ENCODE measurements at regions not wholly inside any gene's neighbourhood (a gene's known extent, or its start where the extent isn't known, plus 50 kb on each side); places are given as distances from the start of the nearest gene placed in this dataset.

GRCh38 chr6:51266604-51267003 lies 447.9 kb downstream of the TFAP2B start:
- Histone ChIP-seq H4K20me1 (ENCODE audit: low read depth, low read length) (no peaks in the 10 kb centered on the region), H3K27ac (ENCODE audit: low read depth, low read length) (no peak overlapping the region), H3K36me3 (ENCODE audit: low read length) (no peaks in the 10 kb centered on the region), H3K79me2 (ENCODE audit: insufficient read depth, low read length) (no peaks in the 10 kb centered on the region), H3K27me3 (ENCODE audit: low read length) (no peaks in the 10 kb centered on the region), H3K9me2 (replicated peaks; ENCODE audit: insufficient read depth, low read length) (no peaks in the 10 kb centered on the region), H3K4me3 (ENCODE audit: insufficient read depth, low read length, poor library complexity, severe bottlenecking) (no peak overlapping the region), H3K4me2 (ENCODE audit: low read depth, low read length, poor library complexity, severe bottlenecking) (no peak overlapping the region), H3F3A (ENCODE audit: insufficient read depth) (no peaks in the 10 kb centered on the region), H3K9me3 (ENCODE audit: insufficient read depth, low read length) (no peaks in the 10 kb centered on the region), H3K9ac (ENCODE audit: low read length) (no peak overlapping the region), H2AFZ (ENCODE audit: low read depth, low read length, severe bottlenecking) (no peak overlapping the region)
- no peak for TF ChIP-seq EZH2phosphoT487 (conservative IDR thresholded peaks at IDR 0.05; ENCODE audit: low read length)

DNA sequence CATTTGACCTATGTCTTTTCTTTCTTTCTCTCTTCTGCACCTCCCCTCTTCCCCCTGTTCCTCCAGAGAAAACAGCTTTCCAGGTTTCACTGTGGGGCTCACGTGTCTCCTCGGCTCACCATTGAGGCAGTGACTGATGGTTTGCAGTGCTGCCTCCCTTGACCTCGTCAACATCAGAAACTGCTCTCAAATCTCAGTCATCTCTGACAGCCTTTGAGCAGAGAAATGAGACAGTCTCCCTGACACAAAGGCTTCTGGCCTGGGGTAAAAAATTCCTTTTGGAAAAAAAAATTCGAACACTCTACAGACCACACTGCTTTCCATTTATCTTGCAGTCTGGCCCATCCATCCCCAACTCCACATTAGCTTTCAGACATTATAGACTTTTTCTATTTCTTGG lies 450.0 kb downstream of the TFAP2B start:
- Histone ChIP-seq H3K36me3 (ENCODE audit: low read length) (no peaks in the 10 kb centered on the region), H3F3A (ENCODE audit: insufficient read depth) (no peaks in the 10 kb centered on the region), H3K4me3 (ENCODE audit: insufficient read depth, low read length, poor library complexity, severe bottlenecking) (no peak overlapping the region), H3K79me2 (ENCODE audit: insufficient read depth, low read length) (no peaks in the 10 kb centered on the region), H2AFZ (ENCODE audit: low read depth, low read length, severe bottlenecking) (no peak overlapping the region), H4K20me1 (ENCODE audit: low read depth, low read length) (no peaks in the 10 kb centered on the region), H3K9me3 (ENCODE audit: insufficient read depth, low read length) (no peaks in the 10 kb centered on the region), H3K27ac (ENCODE audit: low read depth, low read length) (no peak overlapping the region), H3K9ac (ENCODE audit: low read length) (no peak overlapping the region), H3K27me3 (ENCODE audit: low read length) (no peaks in the 10 kb centered on the region), H3K4me2 (ENCODE audit: low read depth, low read length, poor library complexity, severe bottlenecking) (no peak overlapping the region), H3K9me2 (replicated peaks; ENCODE audit: insufficient read depth, low read length) (no peaks in the 10 kb centered on the region)
- TF ChIP-seq, protein P1, sequence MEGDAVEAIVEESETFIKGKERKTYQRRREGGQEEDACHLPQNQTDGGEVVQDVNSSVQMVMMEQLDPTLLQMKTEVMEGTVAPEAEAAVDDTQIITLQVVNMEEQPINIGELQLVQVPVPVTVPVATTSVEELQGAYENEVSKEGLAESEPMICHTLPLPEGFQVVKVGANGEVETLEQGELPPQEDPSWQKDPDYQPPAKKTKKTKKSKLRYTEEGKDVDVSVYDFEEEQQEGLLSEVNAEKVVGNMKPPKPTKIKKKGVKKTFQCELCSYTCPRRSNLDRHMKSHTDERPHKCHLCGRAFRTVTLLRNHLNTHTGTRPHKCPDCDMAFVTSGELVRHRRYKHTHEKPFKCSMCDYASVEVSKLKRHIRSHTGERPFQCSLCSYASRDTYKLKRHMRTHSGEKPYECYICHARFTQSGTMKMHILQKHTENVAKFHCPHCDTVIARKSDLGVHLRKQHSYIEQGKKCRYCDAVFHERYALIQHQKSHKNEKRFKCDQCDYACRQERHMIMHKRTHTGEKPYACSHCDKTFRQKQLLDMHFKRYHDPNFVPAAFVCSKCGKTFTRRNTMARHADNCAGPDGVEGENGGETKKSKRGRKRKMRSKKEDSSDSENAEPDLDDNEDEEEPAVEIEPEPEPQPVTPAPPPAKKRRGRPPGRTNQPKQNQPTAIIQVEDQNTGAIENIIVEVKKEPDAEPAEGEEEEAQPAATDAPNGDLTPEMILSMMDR (IDR thresholded peaks at IDR 0.05; ENCODE audit: insufficient read depth, low read length, poor library complexity, severe bottlenecking), result no peak
- TF ChIP-seq EZH2phosphoT487 (conservative IDR thresholded peaks at IDR 0.05; ENCODE audit: low read length), result no peak

DNA sequence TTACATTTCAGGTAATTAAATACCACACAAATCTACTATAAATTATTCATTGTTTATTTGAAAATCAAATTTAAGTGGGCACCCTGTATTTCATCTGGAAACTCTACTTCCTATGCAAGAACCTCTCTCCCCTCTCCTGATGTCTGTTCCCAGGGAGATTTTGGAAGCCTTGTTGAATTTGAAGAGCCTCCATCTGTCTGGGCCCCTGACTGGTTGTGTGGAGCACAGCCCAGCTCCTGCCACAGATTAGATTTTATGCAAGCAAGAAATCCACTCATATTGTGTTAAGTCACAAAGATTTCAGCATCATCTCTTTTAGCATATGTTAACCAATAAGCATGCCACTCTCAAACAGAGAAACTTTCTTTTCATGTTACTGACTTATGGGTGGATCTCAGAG lies 451.2 kb downstream of the TFAP2B start:
- H3K4me2 ChIP-seq (ENCODE audit: low read depth, low read length, poor library complexity, severe bottlenecking), result no peak overlapping the region

GRCh38 chr6:51271615-51272014 lies 452.9 kb downstream of the TFAP2B start:
- no peak overlapping the region for H3K4me2 ChIP-seq (ENCODE audit: low read depth, low read length, poor library complexity, severe bottlenecking)
- TF ChIP-seq EZH2phosphoT487 (conservative IDR thresholded peaks at IDR 0.05; ENCODE audit: low read length), result no peak
- TF ChIP-seq, protein P1 (IDR thresholded peaks at IDR 0.05; ENCODE audit: insufficient read depth, low read length, poor library complexity, severe bottlenecking), result no peak
- H3K4me3 ChIP-seq (ENCODE audit: insufficient read depth, low read length, poor library complexity, severe bottlenecking), result no peak overlapping the region
- H3F3A ChIP-seq (ENCODE audit: insufficient read depth), result no peaks in the 10 kb centered on the region
- no peak overlapping the region for H2AFZ ChIP-seq (ENCODE audit: low read depth, low read length, severe bottlenecking)
- H3K27ac ChIP-seq (ENCODE audit: low read depth, low read length), result no peak overlapping the region
- no peak overlapping the region for H3K9ac ChIP-seq (ENCODE audit: low read length)
- no peaks in the 10 kb centered on the region for H4K20me1 ChIP-seq (ENCODE audit: low read depth, low read length)
- no peaks in the 10 kb centered on the region for H3K9me3 ChIP-seq (ENCODE audit: insufficient read depth, low read length)
- H3K27me3 ChIP-seq (ENCODE audit: low read length), result no peaks in the 10 kb centered on the region
- H3K36me3 ChIP-seq (ENCODE audit: low read length), result no peaks in the 10 kb centered on the region
- H3K79me2 ChIP-seq (ENCODE audit: insufficient read depth, low read length), result no peaks in the 10 kb centered on the region
- no peaks in the 10 kb centered on the region for H3K9me2 ChIP-seq (replicated peaks; ENCODE audit: insufficient read depth, low read length)

More for the DNA sequence above, 451.2 kb downstream of the TFAP2B start:
- H2AFZ ChIP-seq (ENCODE audit: low read depth, low read length, severe bottlenecking), result no peak overlapping the region
- H3K9me3 ChIP-seq (ENCODE audit: insufficient read depth, low read length), result no peaks in the 10 kb centered on the region
- H3K9me2 ChIP-seq (replicated peaks; ENCODE audit: insufficient read depth, low read length), result no peaks in the 10 kb centered on the region
- TF ChIP-seq, protein P1 (IDR thresholded peaks at IDR 0.05; ENCODE audit: insufficient read depth, low read length, poor library complexity, severe bottlenecking), result no peak
- no peak for TF ChIP-seq EZH2phosphoT487 (conservative IDR thresholded peaks at IDR 0.05; ENCODE audit: low read length)
- H4K20me1 ChIP-seq (ENCODE audit: low read depth, low read length), result no peaks in the 10 kb centered on the region
- no peak overlapping the region for H3K27ac ChIP-seq (ENCODE audit: low read depth, low read length)
- no peaks in the 10 kb centered on the region for H3K27me3 ChIP-seq (ENCODE audit: low read length)
- H3K9ac ChIP-seq (ENCODE audit: low read length), result no peak overlapping the region
- H3K36me3 ChIP-seq (ENCODE audit: low read length), result no peaks in the 10 kb centered on the region
- H3K4me3 ChIP-seq (ENCODE audit: insufficient read depth, low read length, poor library complexity, severe bottlenecking), result no peak overlapping the region
- no peaks in the 10 kb centered on the region for H3F3A ChIP-seq (ENCODE audit: insufficient read depth)
- no peaks in the 10 kb centered on the region for H3K79me2 ChIP-seq (ENCODE audit: insufficient read depth, low read length)
